HTR-8/SVneo (cell line): ENCODE measurements at regions not wholly inside any gene's neighbourhood (a gene's known extent, or its start where the extent isn't known, plus 50 kb on each side); places are given as distances from the start of the nearest gene placed in this dataset.

Source experiments
- DNase-seq: peaks from one replicate; pipeline ENCODE4 v3.0.0; 2011; ENCODE audit warnings: low spot score, mixed read lengths; ENCODE audit not compliant: insufficient read length
- FAIRE-seq: peaks from 2 replicates; lab custom pipeline; 2011; peaks lifted over from hg19 to GRCh38; lab: Jason Lieb, UNC

DNA sequence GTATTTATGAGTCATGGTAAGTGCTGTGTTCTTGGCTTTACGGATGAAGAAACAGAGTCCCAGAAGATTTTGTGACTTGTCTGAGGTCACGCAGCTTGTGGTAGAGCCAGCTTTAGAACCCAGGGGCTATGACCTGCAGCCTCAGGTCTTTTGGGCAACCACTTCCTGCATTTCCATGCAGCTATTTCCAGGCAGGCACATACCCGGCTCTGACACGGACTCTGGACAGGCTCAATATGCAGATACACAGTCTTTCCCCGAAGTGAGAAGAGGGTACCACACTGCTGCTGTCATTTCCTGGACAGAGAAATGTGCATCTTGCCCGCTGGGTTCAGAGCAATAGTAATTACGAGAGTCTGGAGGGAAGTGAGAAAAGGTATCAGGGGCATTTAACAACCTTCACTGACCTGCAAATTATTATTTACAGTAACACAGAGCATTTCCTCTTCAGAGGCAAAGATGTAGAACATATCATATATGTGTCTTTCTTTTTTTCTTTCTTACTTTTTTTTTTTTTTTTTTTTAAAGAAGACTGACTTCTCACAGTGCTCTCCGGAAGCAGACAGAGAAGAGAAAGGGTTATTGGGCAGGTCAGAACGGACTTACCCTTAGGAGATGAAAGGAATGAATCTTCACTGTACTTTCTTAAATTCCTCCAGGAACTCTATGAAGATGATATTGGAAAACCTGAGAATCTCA lies 185.1 kb downstream of the CLIC5 start:
- FAIRE-seq (no peak), DNase-seq (no peak)

DNA sequence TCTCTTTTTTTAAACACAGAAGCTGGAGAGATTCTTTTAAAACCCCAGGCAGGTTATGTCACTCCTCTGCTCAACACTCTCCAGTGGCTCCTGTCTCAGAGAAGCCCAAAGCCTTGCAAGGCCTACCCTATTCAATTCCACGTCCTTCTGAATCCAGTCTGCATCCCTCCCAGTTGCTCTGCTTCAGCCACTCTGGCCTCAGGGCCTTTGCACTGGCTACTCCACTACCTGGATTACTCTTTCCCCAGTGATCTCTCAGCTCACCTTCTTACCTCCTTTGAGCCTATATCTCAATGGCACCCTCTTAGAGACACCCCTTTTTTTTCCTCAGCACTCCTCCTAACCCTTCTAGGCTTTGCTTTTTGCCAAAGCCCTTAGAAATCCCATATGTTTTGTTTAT lies 185.8 kb downstream of the CLIC5 start:
- DNase-seq (no peak), FAIRE-seq (no peak)

DNA sequence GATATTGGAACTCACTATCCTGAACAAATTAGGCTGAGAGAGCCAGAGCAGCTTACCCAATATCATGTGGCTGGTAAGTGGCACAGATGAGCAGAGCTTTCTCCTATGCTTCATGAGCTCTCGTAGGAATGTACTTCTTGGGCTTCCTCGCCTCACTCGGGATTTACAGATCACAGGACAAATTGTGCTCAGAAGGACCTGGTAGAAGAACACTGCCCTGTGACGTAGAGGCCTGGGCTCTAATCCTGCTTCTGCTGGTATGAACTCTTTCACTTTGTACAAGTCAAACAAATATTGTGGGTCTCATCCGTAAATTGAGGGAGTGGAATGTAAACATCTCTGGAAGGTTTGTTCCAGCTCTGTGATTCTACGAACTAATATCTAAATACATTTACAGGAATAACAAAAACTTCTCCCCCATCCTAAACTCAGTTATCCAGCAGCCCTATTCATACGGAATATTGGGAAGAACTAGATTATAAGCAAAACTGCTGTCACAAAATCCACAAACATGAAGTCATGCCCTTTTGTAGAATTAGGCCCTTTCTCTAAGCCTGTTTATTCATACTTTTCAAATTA lies 187.6 kb downstream of the CLIC5 start:
- DNase-seq, result no peak
- no peak for FAIRE-seq

DNA sequence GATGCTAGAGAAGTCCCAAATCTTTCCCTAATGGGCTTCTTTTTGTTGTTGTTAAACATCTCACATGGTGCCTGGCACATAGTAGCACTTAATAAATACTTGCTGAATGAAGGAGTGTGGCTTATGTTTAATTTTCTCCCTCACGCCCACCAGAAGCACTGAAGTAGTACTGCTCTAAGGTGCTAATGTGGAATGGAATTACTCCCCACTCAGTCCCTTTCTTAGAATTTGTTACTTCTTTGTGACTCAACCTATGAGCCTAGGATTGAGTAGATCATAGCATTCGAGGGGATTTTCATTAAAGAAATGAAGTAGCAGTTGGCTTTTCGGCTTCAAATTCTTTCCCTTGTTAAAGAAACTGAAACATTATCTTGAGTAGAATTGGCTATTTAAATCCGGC lies 192.8 kb downstream of the CLIC5 start:
- no peak for FAIRE-seq
- DNase-seq, result no peak

DNA sequence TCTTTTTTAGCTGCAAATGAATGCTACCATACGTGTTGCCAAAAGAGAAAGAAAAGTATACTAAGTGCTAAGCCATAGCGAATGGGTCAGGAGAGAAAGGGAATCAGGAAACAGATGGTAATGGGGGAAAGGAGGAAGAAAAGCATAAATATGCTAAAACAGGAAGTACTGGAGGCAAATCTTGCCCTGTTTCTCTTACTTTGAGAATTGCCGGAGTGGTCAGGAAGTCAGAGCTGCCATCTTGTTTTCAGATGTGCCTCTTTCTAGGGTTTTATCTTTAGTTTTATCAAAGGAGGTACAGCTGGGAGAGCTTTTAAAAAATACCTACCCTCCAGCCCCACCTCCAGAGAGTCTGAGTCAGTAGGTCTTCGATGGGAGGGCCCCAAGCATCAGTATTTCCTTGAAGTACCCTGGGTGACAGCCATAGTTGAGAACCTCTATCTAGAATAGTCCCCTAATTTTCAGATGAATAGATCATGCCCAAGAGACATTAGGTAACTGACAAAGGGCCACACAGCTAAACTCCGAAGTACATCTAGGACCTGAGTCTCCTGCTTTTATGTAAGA lies 193.3 kb downstream of the CLIC5 start:
- FAIRE-seq (no peak), DNase-seq (no peak)

- FAIRE-seq (no peak), DNase-seq (no peak)
Measured at GRCh38 chr6:45818655-45819054, 197.0 kb downstream of the CLIC5 start.

- FAIRE-seq (peak; percentile 23), DNase-seq (peak; percentile 27)
Measured at GRCh38 chr6:45816674-45817297, 198.9 kb downstream of the CLIC5 start.

DNA sequence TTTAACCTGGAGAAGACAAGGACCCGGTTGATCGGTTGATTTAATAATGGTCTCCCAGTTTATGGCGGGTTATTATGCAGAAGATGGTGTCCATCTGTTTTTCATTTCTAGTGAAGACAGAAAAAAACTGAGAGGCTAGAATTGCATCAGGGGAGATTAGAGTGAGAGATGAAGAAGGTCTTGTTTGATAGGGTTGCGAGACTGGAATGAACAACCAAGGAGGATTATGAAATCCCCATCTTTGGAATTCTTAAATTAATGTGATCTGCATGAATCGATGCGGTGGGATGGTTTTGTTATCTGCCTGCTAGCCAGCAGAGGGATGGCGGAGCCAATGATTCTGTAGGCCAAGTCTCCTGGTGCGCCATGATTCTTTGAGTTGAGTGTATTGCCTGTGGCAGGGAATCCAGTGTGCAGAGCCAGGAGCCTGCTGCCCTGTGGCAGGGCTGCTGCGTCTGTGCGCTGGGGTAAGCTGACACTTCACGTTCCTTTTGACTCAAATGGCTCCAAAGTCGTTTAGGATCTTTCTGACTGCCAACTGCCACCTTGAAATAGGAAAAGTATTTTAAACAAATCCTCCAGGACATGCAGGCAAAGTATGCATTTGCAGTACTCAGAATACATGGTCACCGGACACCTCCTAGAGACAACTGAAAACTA lies 200.1 kb downstream of the CLIC5 start:
- no peak for FAIRE-seq
- DNase-seq, result no peak

DNA sequence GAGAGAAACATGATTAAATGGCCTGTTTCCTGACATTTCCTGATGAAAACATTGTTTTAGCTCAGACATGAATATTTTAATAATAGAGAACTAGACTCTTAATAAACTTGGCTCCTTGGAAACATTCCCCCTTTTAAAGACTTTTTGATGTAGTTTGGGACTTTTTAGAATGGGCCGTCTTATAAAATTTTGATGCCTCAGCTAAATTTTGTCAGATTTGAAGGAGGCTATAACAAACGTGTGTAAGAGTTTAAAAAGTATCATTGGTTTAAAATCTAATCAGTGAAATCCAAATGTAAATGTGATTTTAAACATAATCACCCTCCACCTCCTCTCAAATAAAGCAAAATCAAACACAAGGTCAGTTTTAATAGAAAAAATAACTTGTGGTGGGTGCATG lies 200.9 kb downstream of the CLIC5 start:
- FAIRE-seq (no peak), DNase-seq (no peak)

DNA sequence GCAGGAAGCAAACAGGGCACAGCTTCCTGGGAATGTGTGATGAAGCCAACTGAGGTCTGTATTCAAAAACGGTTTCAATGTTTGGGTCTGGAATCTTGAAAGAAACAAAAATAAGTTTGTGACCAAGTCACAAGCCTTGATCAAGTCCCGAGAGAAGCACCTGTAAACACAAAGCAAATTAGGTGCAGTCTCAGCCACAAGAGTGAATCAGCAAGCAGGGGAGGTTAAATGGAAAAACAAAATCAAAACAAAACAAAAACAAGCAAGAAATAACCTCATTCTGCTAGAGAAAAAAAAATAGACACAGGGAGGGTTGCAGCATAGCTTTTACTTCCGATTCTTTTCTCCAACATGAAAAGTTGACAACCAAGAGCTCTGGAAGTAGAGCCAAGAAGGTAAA lies 201.7 kb downstream of the CLIC5 start:
- DNase-seq (no peak), FAIRE-seq (no peak)

- FAIRE-seq (no peak), DNase-seq (no peak)
Measured at GRCh38 chr6:45812922-45813321, 202.7 kb downstream of the CLIC5 start.

GRCh38 chr6:45808917-45809316 lies 206.7 kb downstream of the CLIC5 start:
- FAIRE-seq, result no peak
- DNase-seq, result no peak

DNA sequence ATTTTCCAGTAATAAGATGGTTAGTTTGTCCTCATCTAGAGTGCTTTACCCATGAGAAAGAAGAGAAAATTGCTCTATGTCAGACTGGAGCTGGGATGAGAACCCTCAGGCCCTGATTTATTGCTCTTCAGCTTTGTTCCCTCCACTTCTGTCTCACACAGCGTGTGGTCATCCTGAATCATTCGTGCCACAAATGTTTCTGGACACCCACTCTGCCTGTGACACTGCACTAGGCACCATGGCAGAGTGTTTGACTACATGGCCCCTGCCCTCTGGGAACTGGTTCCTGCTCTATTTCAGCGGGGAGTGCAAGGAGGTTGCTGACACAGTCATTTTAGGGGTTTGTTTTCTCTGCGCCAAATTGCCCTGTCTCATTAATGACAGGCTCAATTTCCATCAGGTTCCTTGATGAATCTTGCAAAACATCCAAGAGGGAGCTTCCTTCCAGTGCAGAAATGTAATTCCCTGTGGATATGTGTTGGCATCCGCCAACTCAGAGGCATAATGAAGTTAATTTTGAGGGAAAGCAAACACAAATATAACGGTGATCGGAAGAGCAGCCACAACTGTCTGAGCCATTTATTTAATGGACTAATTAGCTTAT lies 207.5 kb downstream of the CLIC5 start:
- no peak for FAIRE-seq

DNA sequence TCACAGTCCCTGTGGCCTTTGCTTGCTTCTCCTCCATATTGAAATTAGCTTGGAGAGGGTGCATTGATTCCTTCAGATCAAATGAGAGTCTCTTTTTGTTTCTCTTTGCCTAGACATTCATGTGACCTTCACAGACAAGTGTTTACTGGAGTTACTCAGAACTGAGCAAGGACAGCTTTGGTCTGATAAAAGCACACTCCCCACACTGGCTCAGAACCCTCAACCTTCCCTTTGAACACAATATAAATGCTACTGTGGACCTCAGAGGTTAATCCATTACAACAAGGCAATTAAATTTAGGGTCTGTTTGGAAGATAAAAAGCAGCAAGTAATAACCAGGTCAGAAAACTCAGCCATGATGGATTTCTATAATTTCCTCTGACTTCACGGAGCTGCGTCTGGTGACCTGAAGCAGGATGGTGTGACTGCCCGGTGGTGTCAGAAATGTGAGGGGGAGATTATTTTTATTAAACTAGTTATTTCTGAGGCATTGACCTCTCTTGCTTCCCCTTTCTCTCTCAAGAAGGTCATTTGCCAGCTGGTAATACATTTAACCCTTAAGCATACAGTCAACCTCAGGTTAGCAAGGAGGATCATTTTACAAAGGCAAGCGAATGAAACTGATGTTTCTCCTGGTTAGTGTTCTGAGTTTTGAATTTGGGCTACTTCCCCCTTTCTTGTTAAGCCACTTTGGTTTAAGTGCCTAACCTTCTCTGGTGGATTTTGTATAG lies 208.2 kb downstream of the CLIC5 start:
- FAIRE-seq, result no peak

More for the DNA sequence above, 207.5 kb downstream of the CLIC5 start:
- DNase-seq, result no peak

GRCh38 chr6:45806172-45806571 lies 209.5 kb downstream of the CLIC5 start:
- DNase-seq, result no peak
- no peak for FAIRE-seq

More for the DNA sequence above, 208.2 kb downstream of the CLIC5 start:
- no peak for DNase-seq

GRCh38 chr6:45803071-45803470 lies 212.6 kb downstream of the CLIC5 start:
- DNase-seq, result no peak
- no peak for FAIRE-seq

- no peak for FAIRE-seq
Measured at GRCh38 chr6:45801471-45802289, 214.0 kb downstream of the CLIC5 start.

GRCh38 chr6:45800911-45801310 lies 214.7 kb downstream of the CLIC5 start:
- DNase-seq, result no peak
- no peak for FAIRE-seq

More at GRCh38 chr6:45801471-45802289, 214.0 kb downstream of the CLIC5 start:
- DNase-seq, result no peak

GRCh38 chr6:45795678-45796077 lies 220.0 kb downstream of the CLIC5 start:
- DNase-seq (no peak), FAIRE-seq (no peak)
